NCI-H2196 treated with DMSO at 0.1 percent for 48 hours (cell line): ENCODE measurements at regions not wholly inside any gene's neighbourhood (a gene's known extent, or its start where the extent isn't known, plus 50 kb on each side); places are given as distances from the start of the nearest gene placed in this dataset.
"Not testable (repeated sequence)": the region's sequence is repeated elsewhere in the genome, so short reads cannot be mapped to it uniquely, and the experiment has no call there.

Source experiments
- DNase-seq: peaks from one replicate; lab custom pipeline; 2025; ENCODE audit not compliant: unreplicated experiment; lab: John Stamatoyannopoulos, UW

DNA sequence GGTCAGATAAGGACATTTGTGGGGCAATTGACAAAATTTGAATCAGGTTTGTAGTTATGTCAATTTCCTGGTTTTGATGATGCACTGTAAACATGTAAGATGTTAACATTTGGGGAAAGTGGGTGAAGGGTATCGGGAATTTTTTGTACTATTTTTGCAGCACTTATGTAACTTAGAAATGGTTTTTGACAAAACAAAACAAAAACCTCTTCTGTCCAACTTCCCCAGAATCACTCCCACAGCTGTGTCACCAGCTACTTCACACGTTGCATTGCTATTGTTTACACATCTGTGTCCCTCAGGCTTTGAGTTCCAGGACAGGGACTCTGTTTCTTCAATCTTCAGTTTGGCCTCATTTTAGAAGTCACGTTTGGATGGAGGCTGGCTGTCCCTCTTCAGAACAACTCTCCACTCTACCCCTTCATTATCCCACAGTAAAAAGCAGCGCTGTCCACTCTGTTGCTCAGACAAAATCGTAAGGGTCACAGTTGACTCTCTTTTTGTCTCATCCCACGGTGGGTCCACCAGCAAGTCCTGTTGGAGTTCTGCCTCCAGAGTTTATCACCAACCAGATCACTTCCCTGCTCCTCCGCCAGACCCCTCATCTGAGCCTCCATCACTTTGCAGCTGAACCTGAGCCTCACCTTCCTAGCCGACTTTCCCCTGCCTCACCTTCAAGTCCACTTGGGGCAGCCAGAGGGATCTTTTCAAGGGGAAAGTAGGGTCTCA, 63.2 kb downstream of the NENF start:
- no peak for DNase-seq

DNA sequence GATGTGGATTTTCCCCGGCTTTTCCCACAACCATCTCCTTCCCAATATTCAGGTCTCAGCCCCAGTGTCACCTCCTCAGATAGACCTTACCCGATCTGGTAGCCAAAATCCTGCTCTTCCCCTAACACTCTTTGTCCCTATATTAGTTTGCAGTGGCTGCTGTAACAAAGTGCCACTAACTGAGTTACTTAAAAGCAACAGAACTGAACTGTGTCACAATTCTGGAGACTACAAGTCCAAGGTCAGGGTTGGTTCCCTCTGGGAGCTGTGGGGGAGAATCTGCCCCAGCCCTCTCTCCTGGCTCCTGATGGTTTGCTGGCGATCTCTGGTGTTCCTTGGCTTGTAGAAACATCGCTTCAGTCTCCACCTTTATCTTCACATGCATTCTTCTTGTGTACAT, 64.0 kb downstream of the NENF start:
- no peak for DNase-seq

DNA sequence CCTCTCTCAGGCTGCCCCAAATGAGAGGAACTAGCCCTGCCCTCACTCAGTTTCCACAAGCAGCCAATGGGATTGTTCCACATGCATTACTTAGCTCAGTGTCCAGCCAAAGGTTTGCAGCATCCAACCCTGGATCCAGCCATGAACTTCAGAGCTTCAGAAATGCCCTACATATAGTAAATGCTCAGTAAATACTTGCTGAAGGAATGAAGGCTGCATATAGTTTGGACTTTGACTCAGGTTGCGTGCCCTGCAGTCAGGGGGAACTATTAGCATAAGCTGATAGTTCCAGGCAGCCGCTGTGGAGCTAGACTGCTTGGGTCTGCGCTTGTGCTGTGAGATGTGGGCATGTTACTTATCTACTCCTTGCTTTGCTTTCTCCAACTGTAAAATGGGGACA, 64.8 kb downstream of the NENF start:
- no peak for DNase-seq

DNA sequence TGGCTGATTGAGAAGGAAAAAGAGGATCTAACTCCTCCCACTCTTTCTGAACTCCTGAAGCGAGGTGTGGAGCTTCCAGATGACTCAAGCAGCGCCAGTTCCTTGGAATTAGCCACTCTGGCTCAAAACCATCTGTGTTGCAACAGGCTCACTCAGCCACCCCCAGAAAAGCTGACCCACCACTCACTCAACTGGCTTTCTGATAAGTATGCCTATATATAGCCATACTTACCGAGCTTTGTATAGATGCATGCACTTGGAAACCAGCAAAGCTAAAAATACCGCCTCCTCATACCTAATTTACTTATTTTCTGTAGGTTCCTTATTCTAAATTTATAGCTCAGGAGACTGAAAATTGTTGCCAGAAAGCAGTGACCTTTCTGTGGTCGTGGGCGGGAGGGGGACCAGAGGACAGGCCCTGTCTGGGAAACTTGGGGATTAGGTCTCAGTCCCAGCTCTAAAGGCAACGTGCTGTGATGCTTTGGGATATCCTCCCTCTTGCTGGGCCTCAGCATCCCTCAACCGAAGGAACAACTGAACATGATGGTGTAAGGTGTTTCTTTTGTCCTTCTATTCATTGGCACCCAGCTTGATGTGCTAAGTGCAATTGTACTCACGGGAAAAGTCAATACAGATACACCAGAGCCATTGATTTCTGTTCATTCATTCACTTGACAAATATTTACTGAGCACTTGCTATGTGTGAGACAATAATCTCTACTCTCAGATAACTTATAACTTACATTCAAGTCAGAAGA, 65.7 kb downstream of the NENF start:
- DNase-seq, result peak; percentile 6

DNA sequence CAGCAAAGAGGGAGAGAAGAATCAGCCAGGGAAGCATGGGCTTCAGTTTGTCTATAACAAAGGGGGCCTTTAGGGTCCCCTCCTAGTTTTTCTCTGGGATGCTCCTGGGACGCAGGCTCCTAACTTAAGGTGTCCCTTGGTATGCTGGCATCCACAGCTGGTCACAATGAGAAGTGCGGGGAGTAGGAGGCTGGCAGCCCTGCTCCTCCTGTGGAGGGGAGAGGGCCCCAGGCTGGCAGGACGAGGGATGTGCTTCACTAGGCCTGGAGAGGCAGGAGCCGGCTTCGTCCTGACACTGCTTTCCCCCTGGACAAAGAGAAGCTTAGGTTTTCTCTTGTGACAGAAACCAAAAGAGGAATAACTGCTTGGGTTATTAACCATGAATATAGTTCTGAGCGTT, 67.6 kb downstream of the NENF start:
- no peak for DNase-seq

DNA sequence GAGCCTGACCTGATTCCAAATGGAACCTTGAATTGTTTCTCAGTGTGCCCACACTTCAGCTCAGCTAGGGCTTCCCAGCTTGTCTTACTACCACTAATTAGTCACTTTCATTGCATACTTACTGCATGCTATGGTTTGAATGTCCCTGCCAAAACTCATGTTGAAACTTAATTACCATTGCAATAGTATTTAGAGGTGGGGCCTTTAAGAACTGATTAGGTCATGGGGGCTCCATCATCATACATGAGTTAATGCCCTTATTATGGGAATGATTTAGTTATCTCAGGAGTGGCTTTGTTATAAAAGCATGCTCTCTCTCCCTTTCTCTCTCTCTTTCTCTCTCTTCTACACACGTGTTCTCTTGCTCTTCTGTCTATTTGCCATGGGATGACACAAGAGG, 68.3 kb downstream of the NENF start:
- DNase-seq, result no peak

DNA sequence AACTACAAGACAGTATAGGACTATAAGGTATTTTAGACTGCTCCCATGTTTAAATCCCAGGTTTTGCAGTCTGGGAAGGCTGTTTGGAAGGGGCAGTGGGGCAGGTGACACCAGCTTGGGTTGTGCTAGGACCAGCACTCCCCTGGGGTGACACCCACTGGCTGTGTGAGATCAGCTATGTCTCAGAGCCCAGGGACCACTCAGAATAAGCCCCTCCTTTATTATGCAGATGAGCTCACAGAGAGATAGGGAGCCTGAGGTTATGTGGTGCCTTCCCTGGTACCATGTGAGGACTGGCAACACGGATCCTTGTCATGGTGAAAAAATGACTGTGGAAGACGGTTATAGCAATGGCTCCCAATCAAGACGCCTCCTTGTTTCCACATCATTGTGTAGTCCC, 71.0 kb downstream of the NENF start:
- DNase-seq, result no peak

DNA sequence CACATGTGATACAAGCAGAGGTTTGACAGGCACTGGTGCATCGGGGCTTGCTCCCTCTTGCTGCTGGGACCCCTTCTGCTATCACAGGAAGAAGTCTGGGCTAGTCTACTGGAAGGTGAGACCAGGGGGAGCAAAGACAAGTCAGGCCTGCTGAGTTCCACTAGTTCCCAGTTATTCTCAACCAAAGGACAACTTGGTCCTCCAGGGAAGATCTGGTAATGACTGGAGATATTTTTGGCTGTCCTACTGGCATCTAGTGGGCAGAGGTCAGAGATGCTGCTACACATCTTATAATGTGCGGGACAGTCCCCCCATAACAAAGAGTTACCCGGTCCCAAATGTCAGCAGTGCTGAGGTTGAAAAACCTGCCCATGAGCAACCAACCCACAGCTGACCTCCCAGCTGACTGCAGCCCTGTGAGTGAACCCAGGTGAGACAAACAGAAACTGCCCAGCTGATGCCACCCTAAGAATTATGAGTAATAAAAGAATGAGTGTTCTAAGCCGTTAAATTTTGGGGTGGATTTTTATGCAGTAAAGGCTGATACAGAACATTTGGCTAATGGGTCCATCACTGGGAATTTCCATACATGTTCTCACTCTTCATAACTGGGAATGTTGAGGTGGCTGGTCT, 71.6 kb downstream of the NENF start:
- no peak for DNase-seq

DNA sequence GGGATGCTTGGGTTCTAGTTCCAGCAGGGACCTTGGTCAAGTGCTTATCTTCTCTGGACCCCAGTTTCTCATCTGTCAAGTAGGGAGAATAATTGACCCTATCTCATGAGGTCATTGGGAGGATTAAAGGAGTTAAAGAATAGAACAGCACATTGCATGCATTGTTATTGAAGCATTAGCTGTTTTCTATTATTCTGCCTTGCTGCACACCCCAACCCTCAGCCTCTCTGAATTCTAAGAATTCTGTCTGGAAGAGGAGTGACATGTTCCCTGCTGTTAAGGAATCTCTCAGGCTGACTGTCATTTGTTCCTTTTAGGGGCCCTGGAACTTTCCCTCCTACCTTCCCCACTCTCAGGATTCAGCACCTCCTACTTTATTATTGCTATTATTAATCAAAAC, 73.9 kb downstream of the NENF start:
- no peak for DNase-seq

DNA sequence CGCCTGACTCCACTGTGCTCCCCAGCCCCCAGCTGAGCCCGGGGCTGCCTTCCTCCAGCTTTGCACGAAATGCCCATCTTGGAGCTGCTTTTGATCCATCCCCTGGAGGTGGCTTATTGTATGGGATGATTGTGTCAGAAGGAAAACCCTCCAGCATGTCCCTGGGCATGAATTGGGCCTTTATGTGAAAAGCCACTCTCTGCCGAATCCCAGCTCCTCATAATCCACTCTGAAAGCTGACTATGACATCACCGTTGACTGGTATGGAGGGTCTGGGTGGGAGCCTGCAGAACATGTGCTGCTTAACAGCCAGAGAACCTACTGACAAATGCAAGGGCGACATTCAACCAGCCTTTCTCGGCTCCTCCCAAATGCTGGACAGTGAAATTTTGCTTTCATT, 74.6 kb downstream of the NENF start:
- no peak for DNase-seq

DNA sequence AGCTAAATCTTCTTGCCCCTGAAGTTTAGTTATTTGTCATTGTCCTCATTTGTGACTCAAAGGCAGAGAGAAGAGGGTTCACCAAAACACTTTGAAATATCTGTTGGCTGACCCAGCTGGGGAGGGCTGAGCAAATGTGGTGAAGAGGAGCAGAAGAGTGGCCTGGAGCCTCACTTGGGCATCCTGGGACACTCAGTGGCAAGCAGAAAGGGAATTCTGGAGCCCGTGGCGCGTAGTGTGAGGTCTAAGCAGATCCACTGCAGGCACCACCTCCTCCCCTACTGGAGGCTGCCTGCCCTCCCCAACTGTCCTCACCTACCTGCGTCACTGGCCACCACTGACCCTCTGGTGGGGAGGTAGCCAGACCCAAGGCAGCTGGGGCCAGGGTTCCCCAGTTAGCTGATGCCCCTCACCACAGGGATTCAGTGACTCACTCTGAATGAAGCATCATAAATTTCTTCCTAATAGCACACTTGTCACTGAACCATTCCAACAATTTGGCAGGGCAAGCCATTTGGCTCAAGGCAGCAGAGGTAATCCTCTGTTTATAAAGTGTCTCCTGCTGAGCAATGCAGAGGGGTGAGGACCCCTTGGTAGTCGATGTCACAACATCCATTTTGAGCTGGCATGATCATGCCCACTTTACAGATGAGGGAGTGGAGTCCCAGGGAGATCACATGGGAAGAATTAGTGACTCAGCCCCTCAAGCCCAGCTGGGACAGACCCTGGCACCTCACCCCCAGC, 80.3 kb downstream of the NENF start:
- DNase-seq, result no peak

DNA sequence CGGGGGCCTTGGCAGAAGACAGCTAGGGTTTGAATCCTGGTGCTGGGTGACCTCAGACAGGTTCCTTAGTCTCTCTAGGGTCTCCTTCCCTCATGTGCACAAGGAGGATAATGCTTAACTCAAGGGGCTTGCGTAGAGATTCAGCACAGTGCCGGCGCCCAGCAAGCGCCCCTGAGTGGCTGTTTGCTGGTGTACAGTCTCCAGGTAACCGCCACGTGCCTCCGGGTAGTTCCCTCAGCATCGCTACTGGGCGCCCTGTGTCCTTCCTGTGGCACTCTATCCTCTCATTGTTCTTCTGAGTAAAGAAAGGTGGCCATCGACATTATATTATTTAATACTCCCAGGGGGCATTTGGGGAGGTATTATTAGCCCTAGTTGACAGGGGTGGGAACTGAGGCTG, 80.9 kb downstream of the NENF start:
- no peak for DNase-seq

DNA sequence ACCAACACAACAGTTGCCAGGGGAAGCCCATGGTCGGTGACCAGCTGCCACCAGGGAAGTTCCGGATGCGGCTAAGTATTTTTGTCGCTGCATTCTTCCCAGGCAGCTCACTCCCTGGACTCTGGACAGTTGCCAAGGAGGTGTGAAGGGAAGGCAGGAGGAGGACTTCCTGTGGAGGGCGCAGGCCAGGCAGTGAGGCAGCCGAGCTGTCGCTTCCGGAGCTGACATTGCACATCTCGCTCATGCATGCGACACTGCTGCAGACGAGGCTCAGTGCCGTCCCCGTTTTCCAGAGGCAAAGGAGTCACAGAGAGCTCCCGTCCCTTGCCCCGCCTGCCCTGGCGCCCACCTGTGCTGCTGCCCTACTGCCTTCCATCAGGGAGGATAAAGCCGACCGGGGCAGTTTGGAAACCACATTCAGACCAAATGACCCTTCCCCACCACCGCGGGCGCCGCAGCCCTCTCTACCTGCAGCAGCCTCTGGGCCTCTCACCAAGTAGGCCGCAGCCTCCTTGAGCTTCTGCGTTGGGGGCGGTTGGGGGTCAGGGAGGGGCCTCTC, 81.4 kb downstream of the NENF start:
- DNase-seq, result no peak

DNA sequence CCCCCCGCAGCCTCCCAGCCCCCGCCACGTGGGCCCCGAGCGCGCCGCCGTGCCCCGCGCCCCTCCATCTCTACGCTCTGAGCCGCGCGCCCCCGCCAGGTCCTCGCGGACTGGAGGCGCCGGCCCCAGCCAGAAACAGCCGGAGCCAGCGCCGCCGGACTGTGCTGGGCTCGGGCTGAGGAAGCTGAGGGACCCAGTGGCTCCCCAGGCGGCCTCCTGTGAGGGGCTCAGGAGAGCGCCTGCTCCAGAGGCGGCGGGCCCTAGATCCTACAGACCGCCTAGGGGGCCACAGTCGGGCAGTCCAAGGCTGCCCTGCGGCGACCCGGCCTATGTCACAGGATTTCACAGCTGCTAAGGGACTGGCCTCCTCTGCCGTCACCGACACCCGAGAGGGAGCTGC, 82.1 kb downstream of the NENF start:
- no peak for DNase-seq

DNA sequence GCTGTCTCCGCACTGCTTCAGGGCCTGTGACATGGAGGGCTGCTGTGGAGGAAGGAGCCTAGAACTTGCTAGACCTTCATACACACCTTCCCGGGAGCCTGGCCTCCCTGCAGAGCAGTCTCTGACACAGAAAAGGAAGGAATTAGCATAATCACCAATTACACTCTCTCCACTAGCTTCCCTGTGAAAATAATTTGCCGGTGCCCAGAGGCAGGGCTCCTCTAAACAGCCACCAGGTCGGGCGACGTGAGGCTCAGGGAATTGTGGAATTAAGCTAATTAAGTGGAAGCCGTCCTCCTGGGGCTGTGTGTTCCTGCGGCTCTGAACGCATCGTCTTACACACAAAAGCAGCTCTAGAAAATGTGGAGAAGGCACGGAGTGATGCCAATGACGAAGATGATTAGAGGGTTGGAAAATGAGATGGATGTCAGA, 82.6 kb downstream of the NENF start:
- no peak for DNase-seq

DNA sequence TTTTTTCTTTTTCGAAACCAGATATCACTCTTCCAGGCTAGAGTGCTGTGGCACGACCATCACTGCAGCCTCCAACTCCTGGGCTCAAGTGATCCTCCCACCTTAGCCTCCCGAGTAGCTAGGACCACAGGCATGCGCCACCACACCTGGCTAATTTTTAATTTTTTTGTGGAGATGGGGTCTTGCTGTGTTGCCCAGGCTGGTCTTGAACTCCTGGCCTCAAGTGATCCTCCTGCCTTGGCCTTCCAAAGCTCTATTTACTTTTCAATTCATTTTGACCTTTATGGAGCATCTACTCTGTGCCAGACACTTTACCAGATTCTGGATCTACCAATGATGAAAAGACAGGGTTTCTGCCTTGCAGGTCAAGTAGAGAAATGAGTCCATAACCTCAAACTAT, 83.3 kb downstream of the NENF start:
- DNase-seq, result not testable (repeated sequence)

DNA sequence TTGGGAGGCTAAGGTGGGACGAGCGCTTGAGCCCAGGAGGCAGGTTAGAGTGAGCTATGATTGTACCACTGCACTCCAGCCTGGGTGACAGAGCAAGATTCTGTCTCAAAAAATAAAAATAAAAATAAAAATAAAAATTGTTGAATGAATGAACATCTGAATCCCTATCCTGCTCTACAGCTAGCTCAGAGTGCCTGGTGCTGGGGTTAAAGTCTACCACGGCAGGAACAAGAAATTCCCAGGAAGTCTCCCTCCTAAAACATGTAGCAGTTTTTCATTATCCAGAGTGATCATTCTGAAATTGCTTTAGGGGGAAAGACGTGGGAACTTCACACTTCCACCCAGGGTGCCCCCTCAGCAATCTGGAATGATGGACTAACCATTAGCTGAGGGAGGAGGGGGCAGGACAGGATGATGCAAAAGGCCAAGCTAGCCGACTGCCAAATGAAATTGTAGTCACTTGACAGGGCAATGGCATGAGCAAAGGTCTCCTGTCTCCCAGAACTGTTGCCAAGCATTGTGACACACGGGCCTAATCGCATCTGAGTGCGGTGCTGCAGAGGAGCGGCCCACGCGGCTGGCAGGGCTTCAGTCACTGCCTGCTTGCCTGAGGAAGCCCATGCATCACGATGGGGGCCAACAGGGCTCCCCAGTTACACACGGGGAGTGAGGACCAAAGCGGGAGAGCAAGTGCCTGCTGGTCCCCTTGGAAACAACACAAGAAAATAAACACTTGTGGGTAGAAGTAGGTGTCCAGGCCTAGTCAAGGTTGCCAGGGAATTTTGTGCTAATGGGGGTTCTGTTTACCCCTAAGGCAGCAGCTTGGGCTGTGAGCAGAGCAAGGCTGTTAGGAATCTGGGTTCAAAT, 85.7 kb downstream of the NENF start:
- no peak for DNase-seq

DNA sequence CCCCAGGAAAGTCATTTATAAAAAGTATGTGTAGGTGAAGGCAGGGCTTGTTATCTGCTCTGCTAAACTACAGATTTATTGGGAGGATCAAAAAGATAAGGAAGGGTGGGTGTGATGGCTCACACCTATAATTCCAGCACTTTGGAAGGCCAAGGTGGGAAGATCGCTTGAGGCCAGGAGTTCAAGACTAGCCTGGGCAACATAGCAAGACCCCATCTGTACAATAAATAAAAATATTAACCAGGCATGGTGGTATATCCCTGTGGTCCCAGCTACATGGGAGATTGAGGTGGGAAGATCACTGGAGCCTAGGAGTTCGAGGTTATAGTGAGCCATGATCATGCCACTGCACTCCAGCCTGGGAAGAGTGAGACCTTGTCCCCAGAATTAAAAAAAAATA, 86.4 kb downstream of the NENF start:
- no peak for DNase-seq

DNA sequence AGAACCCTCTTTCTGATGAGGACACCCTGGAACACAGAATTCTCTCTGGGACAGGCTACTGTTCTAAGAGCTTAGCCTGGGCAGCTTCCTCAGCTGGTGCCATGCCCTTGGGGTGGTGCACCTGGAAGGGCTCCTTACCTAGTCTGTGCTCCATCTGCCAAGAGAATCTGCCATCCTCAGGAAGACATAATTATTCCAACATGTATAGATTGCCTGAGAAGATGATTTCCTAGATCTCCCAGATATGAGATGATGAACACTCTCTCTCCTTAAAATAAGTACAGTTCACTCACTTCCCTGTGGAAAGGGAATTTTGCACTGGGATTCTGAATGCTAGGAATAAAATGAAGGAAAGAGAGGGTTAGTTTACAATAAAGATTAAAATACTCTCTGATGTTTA, 87.6 kb downstream of the NENF start:
- DNase-seq, result no peak

DNA sequence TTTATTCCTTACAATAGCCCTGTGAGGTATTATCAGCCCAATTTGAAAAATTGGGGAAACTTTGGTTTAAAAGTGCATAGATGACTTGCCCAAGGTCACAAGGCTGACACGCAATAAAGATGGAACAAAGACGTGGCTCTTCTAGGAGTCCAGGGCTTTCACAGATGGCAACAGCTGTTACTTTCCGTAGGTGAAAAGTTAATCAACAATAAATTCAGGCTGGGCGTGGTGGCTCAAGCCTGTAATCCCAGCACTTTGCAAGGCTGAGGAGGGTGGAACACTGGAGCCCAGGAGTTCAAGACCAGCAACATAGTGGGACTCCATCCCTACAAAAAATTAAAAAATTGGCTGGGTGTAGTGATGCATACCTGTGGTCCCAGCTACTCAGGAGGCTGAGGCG, 87.8 kb upstream of the ATF3 start:
- no peak for DNase-seq
